ENCODE measurements at regions not wholly inside any gene's neighbourhood (a gene's known extent, or its start where the extent isn't known, plus 50 kb on each side); places are given as distances from the start of the nearest gene placed in this dataset.
"Not testable (repeated sequence)": the region's sequence is repeated elsewhere in the genome, so short reads cannot be mapped to it uniquely, and the experiment has no call there.

- Histone ChIP-seq H3K4me1 (ENCODE audit: control insufficient read depth, extremely low read depth, insufficient read depth, low read length) (no peaks in the 10 kb centered on the region), H3K36me3 (ENCODE audit: control insufficient read depth, insufficient read depth, low read length) (no peaks in the 10 kb centered on the region), H3K9me3 (ENCODE audit: control insufficient read depth, insufficient read depth, low read depth, low read length) (no peaks in the 10 kb centered on the region), H3K79me2 (ENCODE audit: control insufficient read depth, insufficient read depth, low read length) (no peaks in the 10 kb centered on the region), H3K27ac (ENCODE audit: insufficient read depth, low read length) (no peak overlapping the region), H3K9ac (ENCODE audit: insufficient read depth, low read length) (no peak overlapping the region), H4K20me1 (ENCODE audit: control insufficient read depth, extremely low read depth, insufficient read depth, low read length) (no peaks in the 10 kb centered on the region), H3K4me3 (replicated peaks in 1 of 4; ENCODE audit: control extremely low read depth in 1 of 4, insufficient read depth in 1 of 4, low read depth in 3 of 4, low read length in 4 of 4) (no peak overlapping the region), H2AFZ (ENCODE audit: low read length) (no peak overlapping the region), H3K27me3 (ENCODE audit: control insufficient read depth, insufficient read depth, low read length) (no peaks in the 10 kb centered on the region), H3K4me2 (ENCODE audit: extremely low read depth, insufficient read depth, low read length) (no peak overlapping the region)
- TF ChIP-seq CTCF (conservative IDR thresholded peaks at IDR 0.05 in 1 of 2, IDR thresholded peaks at IDR 0.05 in 1 of 2; ENCODE audit: low read depth in 1 of 2, low read length in 2 of 2) (no peak), EZH2 (IDR thresholded peaks at IDR 0.05; ENCODE audit: low read length, missing control alignments) (no peak)
- DNase-seq (ENCODE audit: low read depth in 2 of 2) = no peak
These were observed 80.3 kb upstream of the LYZL2 start for GRCh38 chr10:30709700-30710358.

GRCh38 chr10:30709229-30709628 lies 79.7 kb upstream of the LYZL2 start:
- H3K9me3 ChIP-seq (ENCODE audit: control insufficient read depth, insufficient read depth, low read depth, low read length) = no peaks in the 10 kb centered on the region
- H4K20me1 ChIP-seq (ENCODE audit: control insufficient read depth, extremely low read depth, insufficient read depth, low read length) = no peaks in the 10 kb centered on the region
- H3K36me3 ChIP-seq (ENCODE audit: control insufficient read depth, insufficient read depth, low read length) = no peaks in the 10 kb centered on the region
- H2AFZ ChIP-seq (ENCODE audit: low read length) = no peak overlapping the region
- TF ChIP-seq CTCF (conservative IDR thresholded peaks at IDR 0.05 in 1 of 2, IDR thresholded peaks at IDR 0.05 in 1 of 2; ENCODE audit: low read depth in 1 of 2, low read length in 2 of 2) (no peak), EZH2 (IDR thresholded peaks at IDR 0.05; ENCODE audit: low read length, missing control alignments) (no peak)
- no peak overlapping the region for H3K4me3 ChIP-seq (replicated peaks in 1 of 4; ENCODE audit: control extremely low read depth in 1 of 4, insufficient read depth in 1 of 4, low read depth in 3 of 4, low read length in 4 of 4)
- no peaks in the 10 kb centered on the region for H3K27me3 ChIP-seq (ENCODE audit: control insufficient read depth, insufficient read depth, low read length)
- no peak overlapping the region for H3K4me2 ChIP-seq (ENCODE audit: extremely low read depth, insufficient read depth, low read length)
- DNase-seq (ENCODE audit: low read depth in 2 of 2) = no peak
- H3K27ac ChIP-seq (ENCODE audit: insufficient read depth, low read length) = no peak overlapping the region
- no peaks in the 10 kb centered on the region for H3K4me1 ChIP-seq (ENCODE audit: control insufficient read depth, extremely low read depth, insufficient read depth, low read length)
- no peaks in the 10 kb centered on the region for H3K79me2 ChIP-seq (ENCODE audit: control insufficient read depth, insufficient read depth, low read length)
- no peak overlapping the region for H3K9ac ChIP-seq (ENCODE audit: insufficient read depth, low read length)

GRCh38 chr10:30708234-30708633 lies 78.7 kb upstream of the LYZL2 start:
- Histone ChIP-seq H3K4me2 (ENCODE audit: extremely low read depth, insufficient read depth, low read length) (no peak overlapping the region), H3K4me1 (ENCODE audit: control insufficient read depth, extremely low read depth, insufficient read depth, low read length) (no peaks in the 10 kb centered on the region), H4K20me1 (ENCODE audit: control insufficient read depth, extremely low read depth, insufficient read depth, low read length) (no peaks in the 10 kb centered on the region), H3K36me3 (ENCODE audit: control insufficient read depth, insufficient read depth, low read length) (no peaks in the 10 kb centered on the region), H3K9me3 (ENCODE audit: control insufficient read depth, insufficient read depth, low read depth, low read length) (no peaks in the 10 kb centered on the region), H2AFZ (ENCODE audit: low read length) (no peak overlapping the region), H3K4me3 (replicated peaks in 1 of 4; ENCODE audit: control extremely low read depth in 1 of 4, insufficient read depth in 1 of 4, low read depth in 3 of 4, low read length in 4 of 4) (no peak overlapping the region), H3K27me3 (ENCODE audit: control insufficient read depth, insufficient read depth, low read length) (no peaks in the 10 kb centered on the region), H3K27ac (ENCODE audit: insufficient read depth, low read length) (no peak overlapping the region), H3K79me2 (ENCODE audit: control insufficient read depth, insufficient read depth, low read length) (no peaks in the 10 kb centered on the region), H3K9ac (ENCODE audit: insufficient read depth, low read length) (no peak overlapping the region)
- DNase-seq (ENCODE audit: low read depth in 2 of 2) = no peak
- TF ChIP-seq EZH2 (IDR thresholded peaks at IDR 0.05; ENCODE audit: low read length, missing control alignments) = no peak
- TF ChIP-seq CTCF (conservative IDR thresholded peaks at IDR 0.05 in 1 of 2, IDR thresholded peaks at IDR 0.05 in 1 of 2; ENCODE audit: low read depth in 1 of 2, low read length in 2 of 2) = no peak

GRCh38 chr10:30706189-30706588 lies 76.6 kb upstream of the LYZL2 start:
- H3K9ac ChIP-seq (ENCODE audit: insufficient read depth, low read length); H2AFZ ChIP-seq (ENCODE audit: low read length); H3K27me3 ChIP-seq (ENCODE audit: control insufficient read depth, insufficient read depth, low read length); H3K27ac ChIP-seq (ENCODE audit: insufficient read depth, low read length); DNase-seq (ENCODE audit: low read depth in 2 of 2); H3K9me3 ChIP-seq (ENCODE audit: control insufficient read depth, insufficient read depth, low read depth, low read length); H3K79me2 ChIP-seq (ENCODE audit: control insufficient read depth, insufficient read depth, low read length); H3K36me3 ChIP-seq (ENCODE audit: control insufficient read depth, insufficient read depth, low read length); H3K4me1 ChIP-seq (ENCODE audit: control insufficient read depth, extremely low read depth, insufficient read depth, low read length); H4K20me1 ChIP-seq (ENCODE audit: control insufficient read depth, extremely low read depth, insufficient read depth, low read length); H3K4me2 ChIP-seq (ENCODE audit: extremely low read depth, insufficient read depth, low read length); H3K4me3 ChIP-seq (replicated peaks in 1 of 4; ENCODE audit: control extremely low read depth in 1 of 4, insufficient read depth in 1 of 4, low read depth in 3 of 4, low read length in 4 of 4): not testable (repeated sequence)
